Globus pallidus (tissue), 1 donor: ENCODE measurements at regions not wholly inside any gene's neighbourhood (a gene's known extent, or its start where the extent isn't known, plus 50 kb on each side); places are given as distances from the start of the nearest gene placed in this dataset.

Experiments used
- DNase-seq: peaks from one replicate; pipeline ENCODE4 v3.0.0-alpha.2; 2015; ENCODE audit warnings: low spot score

GRCh38 chr3:11917051-11917450, 70.4 kb upstream of the TAMM41 start:
- DNase-seq = no peak

- no peak for DNase-seq
These were observed 72.7 kb upstream of the TAMM41 start for GRCh38 chr3:11919390-11919789.

- DNase-seq = no peak
These were observed 77.8 kb upstream of the TAMM41 start for GRCh38 chr3:11924518-11924917.

GRCh38 chr3:11928381-11928780, 75.8 kb upstream of the SYN2 start:
- DNase-seq = no peak

- DNase-seq = no peak
These were observed 74.7 kb upstream of the SYN2 start for GRCh38 chr3:11929531-11929930.

GRCh38 chr3:11930084-11930483, 74.1 kb upstream of the SYN2 start:
- DNase-seq = no peak

GRCh38 chr3:11932636-11933035, 71.6 kb upstream of the SYN2 start:
- DNase-seq = no peak

GRCh38 chr3:11933529-11933928, 70.7 kb upstream of the SYN2 start:
- DNase-seq = no peak

- peak; percentile 20 for DNase-seq
These were observed 60.0 kb upstream of the SYN2 start for GRCh38 chr3:11944052-11944673.

GRCh38 chr3:11948331-11948730, 55.9 kb upstream of the SYN2 start:
- no peak for DNase-seq

GRCh38 chr3:11948866-11949265, 55.3 kb upstream of the SYN2 start:
- no peak for DNase-seq

GRCh38 chr3:11949351-11949750, 54.8 kb upstream of the SYN2 start:
- DNase-seq = no peak

GRCh38 chr3:11950576-11950975, 53.6 kb upstream of the SYN2 start:
- no peak for DNase-seq

- DNase-seq = no peak
These were observed 50.8 kb upstream of the SYN2 start for GRCh38 chr3:11953350-11953749.

GRCh38 chr3:11953778-11954177, 50.4 kb upstream of the SYN2 start:
- peak; percentile 24 for DNase-seq

- DNase-seq = no peak
These were observed 49.8 kb upstream of the SYN2 start for GRCh38 chr3:11954312-11954934.
